GM19023 (cell line): ENCODE measurements at regions not wholly inside any gene's neighbourhood (a gene's known extent, or its start where the extent isn't known, plus 50 kb on each side); places are given as distances from the start of the nearest gene placed in this dataset.
"Not testable (repeated sequence)": the region's sequence is repeated elsewhere in the genome, so short reads cannot be mapped to it uniquely, and the experiment has no call there.

Experiments
- ATAC-seq: cut with Tn5 transposase; IDR thresholded peaks from one replicate; pipeline ENCODE4 v1.9.1; 2021; ENCODE audit warnings: mild to moderate bottlenecking, moderate library complexity; ENCODE audit not compliant: unreplicated experiment

DNA sequence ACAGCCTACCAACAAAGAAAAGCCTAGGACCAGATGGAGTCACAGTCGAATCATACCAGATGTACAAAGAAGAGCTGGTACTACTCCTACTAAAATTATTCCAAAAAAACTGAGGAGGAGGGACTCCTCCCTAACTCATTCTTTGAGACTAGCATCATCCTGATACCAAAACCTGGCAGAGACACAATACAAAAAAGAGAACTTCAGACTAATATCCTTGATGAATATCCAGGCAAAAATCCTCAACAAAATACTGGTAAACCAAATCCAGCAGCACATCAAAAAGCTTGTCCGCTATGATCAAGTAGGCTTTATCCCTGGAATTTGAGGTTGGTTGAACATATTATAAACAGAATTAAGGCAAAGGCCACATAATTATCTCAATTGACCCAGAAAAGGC is 900.4 kb upstream of the ARRDC3 start:
- no peak for ATAC-seq

DNA sequence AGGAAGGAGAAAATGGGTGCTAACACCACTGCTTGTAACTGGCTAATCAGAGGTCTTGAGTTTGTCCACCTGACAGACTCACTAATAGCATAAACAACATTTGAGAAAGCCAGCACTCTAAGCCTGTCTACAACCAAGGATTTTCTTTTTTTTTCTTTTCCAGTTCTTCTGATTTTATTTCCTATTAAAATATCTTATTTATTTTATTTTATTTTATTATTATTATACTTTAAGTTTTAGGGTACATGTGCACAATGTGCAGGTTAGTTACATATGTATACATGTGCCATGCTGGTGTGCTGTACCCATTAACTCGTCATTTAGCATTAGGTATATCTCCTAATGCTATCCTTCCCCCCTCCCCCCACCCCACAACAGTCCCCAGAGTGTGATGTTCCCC is 888.6 kb upstream of the ARRDC3 start:
- ATAC-seq, result not testable (repeated sequence)

DNA sequence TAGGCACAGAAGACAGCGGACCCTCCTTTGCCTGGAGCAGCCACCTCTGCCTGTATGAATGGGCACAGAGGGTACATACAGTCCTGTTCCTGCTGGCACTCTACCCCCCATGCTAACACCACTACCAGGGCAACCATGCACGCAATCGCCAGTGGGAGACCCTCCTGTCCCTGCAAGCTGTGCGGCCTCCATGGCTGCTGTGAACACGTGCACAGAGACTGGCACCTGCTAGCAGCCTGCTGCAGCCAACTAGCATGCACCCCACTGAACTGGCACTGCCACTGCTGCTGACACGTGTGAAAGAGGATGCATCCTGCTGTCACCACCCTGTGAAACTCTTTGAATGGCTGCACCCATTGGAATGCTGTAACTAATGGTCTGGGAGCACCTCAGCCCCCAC is 885.2 kb upstream of the ARRDC3 start:
- no peak for ATAC-seq

DNA sequence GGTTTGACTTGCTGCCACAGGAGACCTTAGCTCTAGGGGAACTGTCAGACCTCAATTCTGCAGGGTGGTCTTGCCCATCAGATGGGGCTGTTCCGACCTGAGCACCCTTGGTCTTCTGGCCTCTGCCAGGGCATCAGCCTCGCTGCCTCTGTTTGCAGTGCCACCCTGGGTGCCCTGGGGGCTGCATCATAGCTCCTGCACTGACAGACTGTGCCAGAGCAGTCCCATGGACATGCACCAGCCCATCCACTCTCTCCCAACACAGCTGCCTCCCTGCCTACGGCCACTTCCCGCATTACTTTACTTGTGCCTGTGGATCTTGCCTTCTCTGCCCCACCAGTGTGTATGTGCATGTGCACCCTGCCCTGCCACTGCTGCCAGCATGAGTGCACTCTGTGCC is 884.7 kb upstream of the ARRDC3 start:
- ATAC-seq, result no peak

DNA sequence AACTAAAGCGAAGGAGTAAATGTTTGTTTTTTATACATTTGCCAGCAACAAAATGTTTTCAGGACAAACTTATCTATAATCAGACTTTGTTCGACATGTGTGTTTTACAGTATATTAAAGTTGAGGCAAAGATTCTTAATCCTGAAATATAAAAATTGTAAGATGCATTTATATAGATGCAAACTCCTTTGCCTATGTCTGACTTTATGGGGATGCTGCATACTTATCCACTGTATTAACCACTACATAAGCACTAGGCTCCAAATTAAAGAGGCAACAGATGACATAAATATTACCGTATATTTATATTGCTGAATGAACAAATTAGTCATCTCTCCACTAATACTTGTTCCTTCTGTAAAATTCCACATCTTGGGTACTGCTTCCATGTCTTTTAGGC is 882.7 kb upstream of the ARRDC3 start:
- no peak for ATAC-seq

DNA sequence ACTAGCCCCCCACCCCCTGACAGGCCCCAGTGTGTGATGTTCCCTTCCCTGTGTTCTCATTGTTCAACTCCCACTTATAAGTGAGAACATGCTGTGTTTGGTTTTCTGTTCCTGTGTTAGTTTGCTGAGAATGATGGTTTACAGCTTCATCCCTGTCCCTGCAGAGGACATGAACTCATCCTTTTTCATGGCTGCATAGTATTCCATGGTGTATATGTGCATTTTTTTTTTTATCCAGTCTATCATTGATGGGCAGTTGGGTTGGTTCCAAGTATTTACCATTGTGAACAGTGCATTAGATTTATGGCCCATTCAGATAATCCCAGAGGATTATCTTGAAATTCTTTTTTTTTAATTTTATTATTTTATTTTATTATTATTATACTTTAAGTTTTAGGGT is 872.5 kb upstream of the ARRDC3 start:
- not testable (repeated sequence) for ATAC-seq

DNA sequence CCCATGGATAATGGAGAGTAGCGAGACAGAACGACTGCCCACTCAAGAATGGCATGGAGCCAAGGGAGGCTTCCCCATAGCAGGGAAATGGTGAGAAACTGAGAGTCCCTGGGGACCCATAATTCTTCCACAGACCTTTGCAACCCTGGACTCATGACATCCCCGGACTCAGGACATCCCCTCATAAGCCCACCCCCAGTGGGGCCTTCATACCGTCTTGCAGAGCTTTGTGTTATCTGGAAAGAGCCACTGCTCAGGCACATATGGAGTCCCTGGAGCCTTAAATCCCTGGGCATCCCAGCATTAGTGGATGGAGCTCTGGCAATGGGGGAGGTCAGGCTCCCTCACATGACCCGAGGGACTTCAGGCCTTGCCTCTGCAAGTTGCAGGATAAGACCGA is 865.4 kb upstream of the ARRDC3 start:
- no peak for ATAC-seq

DNA sequence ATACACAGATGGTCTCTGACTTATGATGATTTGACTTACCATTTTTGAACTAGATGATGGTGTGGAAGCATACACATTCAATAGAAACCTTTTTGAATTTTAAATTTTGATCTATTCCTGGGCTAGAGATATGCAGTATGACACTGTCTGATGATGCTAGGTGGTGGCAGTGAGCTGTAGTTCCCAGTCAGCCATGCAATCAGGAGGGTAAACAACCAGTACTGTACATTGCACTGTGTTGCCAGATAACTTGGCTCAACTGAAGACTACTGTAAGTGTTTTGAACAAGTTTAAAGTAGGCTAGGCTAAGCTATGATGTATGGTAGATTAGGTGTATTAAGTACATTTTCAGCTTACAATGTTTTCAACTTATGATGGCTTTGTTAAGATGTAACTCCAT is 859.1 kb upstream of the ARRDC3 start:
- no peak for ATAC-seq

DNA sequence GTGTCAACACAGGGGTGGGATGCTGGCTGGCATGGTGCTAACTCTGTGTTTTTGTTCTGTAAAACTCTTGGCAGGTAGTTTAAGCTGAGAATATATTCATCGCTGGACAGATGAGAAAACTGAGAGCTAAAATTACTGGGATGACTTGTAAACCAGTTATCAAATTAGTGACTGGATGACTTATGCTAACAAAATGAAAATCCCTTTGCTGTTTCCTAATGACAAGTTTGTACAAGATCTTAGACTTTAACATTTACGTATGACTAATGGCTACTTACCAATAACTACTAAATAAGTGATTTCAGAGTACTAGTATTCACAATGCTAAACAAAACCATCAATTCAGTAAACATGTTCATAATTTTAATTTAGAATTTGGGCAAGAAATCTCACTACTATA is 854.8 kb upstream of the ARRDC3 start:
- ATAC-seq, result no peak

DNA sequence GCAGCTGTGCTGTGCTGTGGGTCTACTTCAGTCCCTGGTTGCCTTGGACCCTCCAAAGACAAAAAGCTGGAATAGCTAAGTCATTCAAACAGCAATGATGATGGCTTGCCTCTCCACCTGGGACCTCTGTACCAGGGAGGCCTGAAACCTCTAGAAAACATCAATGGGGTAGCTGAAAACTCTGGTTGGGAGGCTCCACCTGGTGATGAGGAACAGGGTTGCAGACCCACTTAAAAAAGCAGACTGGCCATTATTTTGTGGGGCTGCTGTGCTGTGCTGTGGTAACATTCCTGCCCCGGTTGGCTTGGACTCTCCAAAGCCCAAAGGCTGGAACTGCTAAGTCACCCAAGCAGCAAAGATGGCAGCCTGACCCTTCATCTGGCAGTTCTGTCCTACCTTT is 839.3 kb upstream of the ARRDC3 start:
- no peak for ATAC-seq

DNA sequence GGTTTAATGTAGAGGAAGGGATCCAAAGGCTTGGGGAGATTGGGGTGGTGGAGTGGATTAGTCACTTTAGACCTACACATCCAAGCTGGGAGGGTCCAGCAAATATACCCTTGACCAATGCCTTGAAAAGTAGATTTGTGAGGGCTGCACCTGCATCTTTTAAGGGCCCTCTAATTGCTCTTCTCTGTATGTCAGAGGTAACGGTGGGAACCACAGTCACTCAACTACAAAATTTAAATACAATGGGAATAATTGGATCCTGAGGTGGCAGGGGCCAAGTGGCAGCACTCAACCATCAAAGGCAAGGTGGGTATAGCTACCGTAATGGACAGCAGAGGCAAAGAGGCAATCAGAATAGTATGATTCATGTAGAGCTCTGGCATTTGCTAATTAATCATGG is 833.7 kb upstream of the ARRDC3 start:
- ATAC-seq, result not testable (repeated sequence)

DNA sequence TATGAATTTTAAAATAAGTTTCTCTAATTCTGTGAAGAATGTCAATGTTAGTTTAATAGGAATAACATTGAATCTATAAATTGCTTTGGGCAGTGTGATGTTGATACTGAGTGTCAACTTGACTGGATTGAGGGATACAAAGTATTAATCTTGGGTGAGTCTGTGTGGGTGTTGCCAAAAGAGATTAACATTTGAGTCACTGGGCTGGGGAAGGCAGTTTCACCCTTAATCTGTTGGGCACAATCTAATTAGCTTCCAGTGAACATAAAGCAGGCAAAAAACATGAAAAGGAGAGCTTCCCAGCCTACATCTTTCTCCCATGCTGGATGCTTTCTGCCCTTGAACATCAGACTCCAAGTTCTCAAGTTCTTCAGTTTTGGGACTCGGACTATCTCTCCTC is 832.0 kb upstream of the ARRDC3 start:
- ATAC-seq, result no peak

DNA sequence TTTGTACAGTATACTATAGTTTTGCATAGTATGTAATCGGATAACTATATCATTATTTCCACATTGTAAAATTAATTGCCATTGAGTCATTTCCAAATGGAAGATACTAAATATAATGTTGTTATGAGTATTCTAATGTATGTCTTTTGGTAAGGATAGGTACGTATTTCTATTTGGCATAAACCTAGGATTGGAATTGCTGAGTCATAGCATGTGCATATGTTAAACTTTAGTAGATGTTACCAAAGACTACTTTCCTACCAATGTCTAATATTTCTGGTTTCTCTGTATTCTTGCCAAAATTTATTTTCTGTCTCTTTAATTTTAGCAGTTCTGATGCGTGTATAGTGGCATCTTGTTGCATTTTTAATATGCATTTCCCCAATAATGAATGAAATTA is 825.1 kb upstream of the ARRDC3 start:
- ATAC-seq, result no peak

DNA sequence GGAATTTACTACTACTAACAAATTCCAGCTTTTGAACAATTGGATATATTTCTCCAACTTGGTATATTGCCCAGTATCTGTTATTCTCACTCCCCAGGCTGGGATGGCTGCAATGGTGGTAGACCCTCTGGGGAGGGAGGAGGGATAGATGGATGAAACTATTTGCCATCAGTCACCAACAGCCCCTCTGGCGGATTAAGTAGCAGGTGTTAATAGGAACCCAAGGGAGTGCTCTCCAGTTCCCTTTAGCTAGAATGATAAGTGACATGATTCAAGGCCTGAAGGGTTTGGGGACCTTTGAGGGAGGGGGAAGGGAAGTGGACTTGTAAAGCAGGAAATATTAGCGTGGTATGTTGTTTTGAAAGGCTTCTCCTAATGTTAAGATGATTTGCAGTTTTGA is 824.0 kb upstream of the ARRDC3 start:
- no peak for ATAC-seq

DNA sequence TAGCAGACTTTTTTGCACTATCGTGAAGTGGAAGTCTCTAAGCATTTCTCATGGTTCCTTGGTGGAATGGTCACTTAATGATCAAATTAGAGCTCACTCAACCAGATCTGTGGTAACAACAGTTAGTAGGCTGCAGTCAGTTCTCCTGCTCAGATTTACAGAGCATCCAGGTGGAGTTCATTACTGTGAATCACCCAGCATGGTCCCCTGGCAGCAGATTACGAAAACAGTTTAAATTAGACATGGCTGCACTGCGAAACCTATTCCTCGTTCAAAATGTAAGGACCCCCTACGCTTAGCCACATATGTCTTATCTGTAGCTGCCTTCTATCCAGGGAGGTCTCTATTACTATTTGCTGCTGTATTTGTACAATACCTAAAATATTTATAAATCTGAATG is 823.6 kb upstream of the ARRDC3 start:
- ATAC-seq, result no peak

DNA sequence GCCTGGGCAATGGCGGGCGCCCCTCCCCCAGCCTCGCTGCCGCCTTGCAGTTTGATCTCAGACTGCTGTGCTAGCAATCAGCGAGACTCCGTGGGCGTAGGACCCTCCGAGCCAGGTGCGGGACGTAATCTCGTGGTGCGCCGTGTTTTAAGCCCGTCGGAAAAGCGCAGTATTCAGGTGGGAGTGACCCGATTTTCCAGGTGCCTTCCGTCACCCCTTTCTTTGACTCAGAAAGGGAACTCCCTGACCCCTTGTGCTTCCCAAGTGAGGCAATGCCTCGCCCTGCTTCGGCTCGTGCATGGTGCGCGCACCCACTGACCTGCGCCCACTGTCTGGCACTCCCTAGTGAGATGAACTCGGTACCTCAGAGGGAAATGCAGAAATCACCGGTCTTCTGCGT is 815.9 kb upstream of the ARRDC3 start:
- ATAC-seq, result not testable (repeated sequence)

DNA sequence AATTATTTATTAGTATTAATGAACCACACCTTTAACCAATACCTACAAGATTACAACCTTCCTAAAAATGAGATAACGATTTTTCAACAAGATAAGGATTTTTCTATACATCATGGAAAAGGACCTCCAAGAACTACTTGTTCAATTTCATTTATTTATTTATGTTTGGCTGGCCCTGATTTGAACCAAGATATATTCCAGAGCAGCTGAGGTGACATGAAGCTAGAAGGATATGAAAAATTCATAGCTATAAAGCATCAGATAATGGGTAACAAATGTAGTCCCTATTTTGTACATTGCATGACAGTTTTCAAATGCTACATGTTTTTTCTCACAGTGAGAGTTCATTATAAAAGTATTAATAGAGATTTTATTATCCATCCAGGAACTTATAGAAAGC is 798.5 kb upstream of the ARRDC3 start:
- no peak for ATAC-seq

DNA sequence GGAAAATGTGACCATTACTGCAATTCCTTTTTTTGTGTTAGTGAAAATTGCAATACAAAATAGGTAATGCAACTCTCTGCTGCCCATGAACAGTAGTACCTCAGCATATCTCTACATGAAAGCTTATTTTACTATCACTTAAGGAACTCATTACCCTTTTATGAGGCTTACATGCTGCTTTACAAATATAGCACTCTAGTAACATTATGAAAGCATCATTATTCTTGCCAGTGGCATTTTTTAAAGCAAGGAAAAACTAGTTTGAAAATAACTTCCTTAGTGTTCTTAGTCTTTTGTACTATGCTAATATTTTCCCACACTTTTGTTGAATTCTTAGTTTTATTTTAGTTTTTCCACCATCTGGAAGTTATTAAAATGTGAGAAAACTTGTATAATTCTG is 797.3 kb upstream of the ARRDC3 start:
- no peak for ATAC-seq

DNA sequence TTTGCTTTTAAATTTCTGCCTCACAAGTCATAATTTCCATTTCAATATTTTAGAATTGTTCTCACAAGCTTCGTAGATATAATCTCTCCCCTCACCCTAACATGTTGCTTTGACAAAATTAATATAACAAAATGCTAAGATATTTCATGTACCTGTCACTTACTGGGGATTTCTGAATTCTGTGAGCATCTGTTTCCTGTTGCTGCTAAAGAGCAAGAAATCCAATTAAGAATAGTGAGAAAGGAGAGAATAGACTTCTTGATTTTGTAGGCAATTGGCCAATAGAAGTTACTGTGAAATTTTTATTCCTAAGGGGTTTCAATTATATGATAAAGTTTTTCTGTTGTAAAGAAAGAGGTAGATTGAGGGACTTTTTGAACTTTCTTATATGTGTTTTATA is 796.5 kb upstream of the ARRDC3 start:
- ATAC-seq, result no peak

DNA sequence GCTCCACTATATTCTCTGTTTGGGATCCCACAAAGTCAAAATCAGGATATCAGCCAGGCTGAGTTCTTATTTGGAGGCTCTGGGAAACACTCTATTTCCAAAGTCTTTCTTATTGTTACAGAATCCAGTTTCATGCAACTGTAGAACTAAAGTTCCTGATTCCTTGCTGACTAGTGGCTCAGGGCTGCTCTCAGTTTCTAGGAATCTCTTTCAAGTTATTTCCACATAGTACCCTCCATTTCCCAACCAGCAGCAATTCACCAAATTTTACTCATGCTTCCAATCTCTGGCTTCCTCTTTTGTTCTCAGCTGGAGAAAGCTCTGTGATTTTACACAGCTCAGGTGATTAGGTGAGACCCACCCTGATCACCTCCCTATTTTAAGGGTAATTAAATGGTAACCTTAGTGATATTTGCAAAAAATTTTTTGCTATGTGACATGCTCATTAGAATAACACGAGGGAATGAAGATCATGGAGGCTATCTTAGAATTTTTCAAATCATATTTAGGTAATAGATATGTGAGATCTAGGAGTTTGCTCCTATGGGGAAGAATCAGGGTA is 794.9 kb upstream of the ARRDC3 start:
- ATAC-seq, result no peak

DNA sequence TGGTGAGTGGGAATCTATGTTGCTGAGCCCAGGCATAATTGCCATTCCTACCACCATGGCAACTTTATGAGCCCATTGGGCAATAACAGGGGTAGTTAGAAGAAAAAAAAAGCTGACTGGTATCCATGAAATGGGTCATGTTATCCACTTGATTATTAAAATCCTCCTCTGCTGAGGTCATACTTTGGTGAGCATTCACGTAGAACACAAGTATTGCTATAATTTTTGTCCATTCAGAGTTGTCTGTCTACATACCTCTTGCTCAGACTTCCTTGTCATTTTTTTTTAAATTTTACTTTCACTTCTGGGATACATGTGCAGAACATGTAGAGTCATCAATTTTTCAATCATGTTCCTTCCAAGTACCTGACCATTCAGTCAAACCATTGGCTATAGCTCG is 780.8 kb upstream of the ARRDC3 start:
- no peak for ATAC-seq

DNA sequence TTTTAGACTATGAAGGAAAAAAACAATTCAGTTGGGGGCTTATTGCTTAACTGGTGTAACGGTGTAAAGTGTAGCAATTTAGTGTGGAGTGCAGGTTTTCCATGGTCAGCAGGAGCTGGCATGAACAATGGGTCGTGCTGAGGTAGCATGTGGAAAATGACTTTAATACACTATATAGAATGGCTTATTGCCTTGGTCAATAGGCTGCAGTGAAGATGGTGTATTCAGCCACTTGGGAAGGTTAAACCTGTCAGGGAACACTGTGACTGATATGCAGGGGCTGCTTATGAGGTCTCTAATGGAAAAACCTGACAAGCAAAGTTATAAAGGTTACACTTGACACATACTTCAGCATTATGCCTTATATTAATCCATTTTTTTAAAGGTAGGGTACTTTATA is 764.7 kb upstream of the ARRDC3 start:
- ATAC-seq, result no peak

DNA sequence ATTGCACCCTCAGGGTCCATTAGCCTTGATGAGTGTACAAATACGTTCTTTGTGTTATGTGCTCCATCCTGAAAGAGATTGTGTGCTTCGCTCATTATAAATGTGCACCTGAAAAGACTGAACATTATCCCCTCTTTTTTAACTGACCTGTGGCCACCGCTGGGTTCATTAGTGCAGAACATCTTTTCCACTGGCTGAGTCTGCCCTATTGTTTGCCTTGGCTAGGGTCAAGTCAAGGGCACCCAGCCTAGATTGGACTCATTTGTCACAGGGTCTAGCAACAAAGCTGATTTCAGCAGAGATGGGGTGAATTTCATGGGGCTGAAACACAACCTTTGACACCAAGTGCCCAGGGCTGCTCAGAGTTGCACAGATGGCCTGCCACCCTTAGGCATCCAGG is 764.1 kb upstream of the ARRDC3 start:
- no peak for ATAC-seq

DNA sequence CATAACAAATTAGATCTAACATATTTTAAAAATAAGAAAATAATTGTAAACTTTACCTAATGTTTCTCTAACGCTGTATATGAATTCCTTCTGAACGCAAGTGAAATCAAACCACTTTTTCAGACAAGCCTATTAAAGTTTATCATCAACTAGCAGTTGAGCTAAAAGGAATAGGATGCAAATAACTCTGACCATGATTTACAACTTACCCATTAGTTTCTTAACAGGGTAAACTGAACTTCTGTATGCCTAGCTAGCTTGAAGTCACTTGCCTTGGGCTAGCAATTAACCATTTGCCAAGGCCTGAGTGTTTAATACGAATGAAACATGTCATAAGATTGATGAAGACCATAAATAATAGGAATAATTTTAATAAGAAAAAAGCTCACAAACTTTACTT is 762.7 kb upstream of the ARRDC3 start:
- no peak for ATAC-seq
